ENCODE measurements at regions not wholly inside any gene's neighbourhood (a gene's known extent, or its start where the extent isn't known, plus 50 kb on each side); places are given as distances from the start of the nearest gene placed in this dataset.
"Not testable (repeated sequence)": the region's sequence is repeated elsewhere in the genome, so short reads cannot be mapped to it uniquely, and the experiment has no call there.

- H3K27ac ChIP-seq (ENCODE audit: insufficient read depth, low read depth, low read length); H2AFZ ChIP-seq (ENCODE audit: low read depth, low read length); H4K20me1 ChIP-seq (replicated peaks; ENCODE audit: control insufficient read depth, extremely low read depth, insufficient read depth, low read length); H3K36me3 ChIP-seq (ENCODE audit: control insufficient read depth in 2 of 2, extremely low read depth in 1 of 2, insufficient read depth in 2 of 2, low read length in 2 of 2); H3K4me2 ChIP-seq (ENCODE audit: insufficient read depth, low read length); H3K9me3 ChIP-seq (replicated peaks; ENCODE audit: control insufficient read depth, insufficient read depth, low read length); H3K9me1 ChIP-seq (replicated peaks; ENCODE audit: control insufficient read depth, extremely low read depth, insufficient read depth, low read length); dilution Hi-C loops (cut with MboI; ENCODE audit: extremely low pct_ligation_motif_present, low sequenced_read_pairs); DNase-seq (ENCODE audit: low read depth, low spot score); intact Hi-C loops (cut with micrococcal nuclease); POLR2A ChIA-PET; H3K27me3 ChIP-seq (ENCODE audit: control insufficient read depth in 2 of 2, insufficient read depth in 2 of 2, low read length in 2 of 2); H3K4me1 ChIP-seq (ENCODE audit: control insufficient read depth, extremely low read depth, insufficient read depth, low read length); H3K4me3 ChIP-seq (replicated peaks in 1 of 3; ENCODE audit: insufficient read depth in 1 of 3, low read depth in 1 of 3, low read length in 3 of 3); BruUV-seq (replicated peaks); FAIRE-seq; H3K79me2 ChIP-seq (ENCODE audit: control insufficient read depth, insufficient read depth, low read length); H3K9ac ChIP-seq (replicated peaks; ENCODE audit: extremely low read depth, insufficient read depth, low read length): not testable (repeated sequence)
- CTCF ChIA-PET, result interaction anchor here (1.1 kb wide), 1 partner anchor 11 kb away, joined by 3 read pairs; no protein-coding TSS in a partner anchor
Observed at GRCh38 chr6:71360556-71361335, 72.1 kb downstream of the OGFRL1 start.

- Histone ChIP-seq H3K79me2 (ENCODE audit: control insufficient read depth, insufficient read depth, low read length) (no peaks in the 10 kb centered on the region), H3K27me3 (ENCODE audit: control insufficient read depth in 2 of 2, insufficient read depth in 2 of 2, low read length in 2 of 2) (no peaks in the 10 kb centered on the region), H2AFZ (ENCODE audit: low read depth, low read length) (no peak overlapping the region), H3K4me1 (ENCODE audit: control insufficient read depth, extremely low read depth, insufficient read depth, low read length) (peaks cover 23% of the 10 kb centered on the region), H3K9me1 (replicated peaks; ENCODE audit: control insufficient read depth, extremely low read depth, insufficient read depth, low read length) (no peaks in the 10 kb centered on the region), H3K36me3 (ENCODE audit: control insufficient read depth in 2 of 2, extremely low read depth in 1 of 2, insufficient read depth in 2 of 2, low read length in 2 of 2) (no peaks in the 10 kb centered on the region), H3K4me2 (ENCODE audit: insufficient read depth, low read length) (no peak overlapping the region), H3K27ac (ENCODE audit: insufficient read depth, low read depth, low read length) (no peak overlapping the region), H3K9me3 (replicated peaks; ENCODE audit: control insufficient read depth, insufficient read depth, low read length) (no peaks in the 10 kb centered on the region), H4K20me1 (replicated peaks; ENCODE audit: control insufficient read depth, extremely low read depth, insufficient read depth, low read length) (no peaks in the 10 kb centered on the region), H3K9ac (replicated peaks; ENCODE audit: extremely low read depth, insufficient read depth, low read length) (no peak overlapping the region), H3K4me3 (replicated peaks in 1 of 3; ENCODE audit: insufficient read depth in 1 of 3, low read depth in 1 of 3, low read length in 3 of 3) (no peak overlapping the region)
- FAIRE-seq, result no peak
- no peak for DNase-seq (ENCODE audit: low read depth, low spot score)
- dilution Hi-C loops (cut with MboI; ENCODE audit: extremely low pct_ligation_motif_present, low sequenced_read_pairs), result no loop called here
- ChIA-PET CTCF (interaction anchor here (1.5 to 2.6 kb wide), 3 partner anchors 11 to 174 kb away, joined by 4 to 10 read pairs (median 9); no protein-coding TSS in a partner anchor), POLR2A (no interaction called here)
- intact Hi-C loops (cut with micrococcal nuclease), result no loop called here
- no peak for TF ChIP-seq EZH2 (IDR thresholded peaks at IDR 0.05; ENCODE audit: borderline replicate concordance, low read depth, low read length, severe bottlenecking)
- no peak for TF ChIP-seq GATA2 (IDR thresholded peaks at IDR 0.05; ENCODE audit: insufficient read depth, insufficient read length, low read depth, low read length)
- TF ChIP-seq JUN (IDR thresholded peaks at IDR 0.05; ENCODE audit: borderline replicate concordance, insufficient read depth, insufficient read length, low read depth), result no peak
- TF ChIP-seq CTCF (IDR thresholded peaks at IDR 0.05; ENCODE audit: extremely low read depth in 1 of 2, insufficient read depth in 1 of 2, low read depth in 1 of 2, low read length in 2 of 2), result no peak
- no peak for TF ChIP-seq FOS (IDR thresholded peaks at IDR 0.05; ENCODE audit: borderline replicate concordance, insufficient read depth, low read length)
- TF ChIP-seq MYC (IDR thresholded peaks at IDR 0.05; ENCODE audit: low read depth, low read length), result no peak
- BruUV-seq (replicated peaks), result no TSS peak
Observed at GRCh38 chr6:71364889-71365542, 76.4 kb downstream of the OGFRL1 start.
